ENCODE measurements at regions not wholly inside any gene's neighbourhood (a gene's known extent, or its start where the extent isn't known, plus 50 kb on each side); places are given as distances from the start of the nearest gene placed in this dataset.

DNA sequence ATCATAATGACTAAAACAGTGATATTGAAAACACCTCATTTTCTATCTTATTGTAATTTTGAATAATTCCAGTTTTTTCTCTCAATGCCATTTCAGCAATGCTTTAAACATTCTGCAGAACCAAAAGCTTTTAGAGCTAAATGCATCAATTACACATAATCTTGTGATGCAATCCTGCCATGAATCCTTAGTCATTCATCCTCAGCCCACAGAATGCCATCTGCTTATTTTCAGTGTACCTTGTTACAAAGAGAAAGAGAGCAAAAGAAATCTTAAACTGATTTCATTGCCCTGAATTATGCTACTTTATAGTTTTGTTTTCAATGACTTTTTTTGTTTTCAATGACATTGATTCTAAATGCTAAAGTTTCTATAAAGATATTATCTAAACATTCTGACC is 1234.8 kb upstream of the C9orf72 start:
- H3K27me3 ChIP-seq (replicated peaks; ENCODE audit: insufficient read depth), result no peaks in the 10 kb centered on the region
- H3K27ac ChIP-seq, result no peak overlapping the region
- H3K9me3 ChIP-seq, result no peaks in the 10 kb centered on the region
- no peak overlapping the region for H3K4me3 ChIP-seq
- H3K4me1 ChIP-seq (replicated peaks), result no peaks in the 10 kb centered on the region
- DNase-seq (ENCODE audit: low spot score), result no peak
- intact Hi-C loops (cut with DNase I), result no loop called here
- no peak for TF ChIP-seq CTCF (IDR thresholded peaks at IDR 0.05)
- no peak for TF ChIP-seq POLR2AphosphoS5 (IDR thresholded peaks at IDR 0.05)
- no peak for TF ChIP-seq POLR2A (IDR thresholded peaks at IDR 0.05)
- no peaks in the 10 kb centered on the region for H3K36me3 ChIP-seq

DNA sequence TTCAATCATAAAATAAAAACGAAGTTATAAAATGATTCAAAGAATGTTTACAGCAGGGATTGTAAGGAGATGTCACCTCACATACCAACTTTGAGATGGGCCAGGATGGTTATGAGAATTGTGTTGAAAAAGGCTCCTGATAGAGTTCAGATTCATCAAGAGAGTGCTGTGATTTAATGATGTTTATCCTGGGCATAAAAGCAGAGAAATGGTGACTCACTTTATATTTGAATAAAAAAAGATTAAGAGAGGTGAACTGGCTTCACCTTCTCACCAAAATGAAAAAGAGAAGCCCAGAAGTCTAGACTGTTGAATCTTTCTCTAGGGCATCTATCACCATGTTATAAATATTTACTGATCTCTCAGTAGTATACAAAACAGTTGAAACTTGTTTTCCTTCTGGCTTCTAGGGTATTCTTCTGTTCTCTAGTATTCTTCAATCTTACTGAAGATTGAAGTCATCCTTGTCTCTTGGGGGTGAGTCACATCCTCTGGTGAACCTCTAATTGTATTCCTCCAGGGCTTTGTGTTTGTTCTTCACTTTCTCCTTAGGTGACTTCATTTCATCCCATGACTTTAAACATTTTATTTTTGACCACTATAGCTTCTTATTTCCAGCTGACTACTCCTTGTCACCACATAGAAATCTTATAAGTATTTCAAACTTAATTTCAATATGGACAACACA is 1237.3 kb upstream of the C9orf72 start:
- Histone ChIP-seq H3K27me3 (replicated peaks; ENCODE audit: insufficient read depth) (no peaks in the 10 kb centered on the region), H3K9me3 (no peaks in the 10 kb centered on the region), H3K27ac (no peak overlapping the region), H3K4me3 (no peak overlapping the region), H3K36me3 (no peaks in the 10 kb centered on the region), H3K4me1 (replicated peaks) (no peaks in the 10 kb centered on the region)
- no peak for DNase-seq (ENCODE audit: low spot score)
- intact Hi-C loops (cut with DNase I), result no loop called here
- TF ChIP-seq POLR2A (IDR thresholded peaks at IDR 0.05) (no peak), CTCF (IDR thresholded peaks at IDR 0.05) (no peak), POLR2AphosphoS5 (IDR thresholded peaks at IDR 0.05) (no peak)
- 27% methylated on average over 1 of the region's 1 CpG for WGBS

DNA sequence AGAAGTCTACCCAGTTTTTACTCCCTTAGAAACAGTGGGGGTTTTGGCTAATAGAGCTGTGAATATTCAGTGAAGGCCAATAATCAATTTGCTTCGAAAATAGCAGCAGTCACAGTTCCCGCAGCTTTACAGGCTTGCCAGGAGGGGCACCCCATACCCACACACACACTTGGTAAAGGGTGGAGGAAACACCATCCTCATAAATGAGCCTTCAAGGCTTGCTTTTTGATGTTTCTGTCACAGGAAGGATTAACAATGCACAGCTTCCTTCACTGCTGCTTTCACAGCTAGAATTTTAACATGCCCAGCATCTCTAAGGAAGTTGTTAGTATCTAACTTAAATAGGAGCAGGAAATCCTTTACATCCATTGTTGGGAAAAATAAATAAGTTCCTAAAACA is 1247.5 kb upstream of the C9orf72 start:
- Histone ChIP-seq H3K4me3 (no peak overlapping the region), H3K4me1 (replicated peaks) (no peaks in the 10 kb centered on the region), H3K27me3 (replicated peaks; ENCODE audit: insufficient read depth) (no peaks in the 10 kb centered on the region), H3K36me3 (no peaks in the 10 kb centered on the region), H3K9me3 (no peaks in the 10 kb centered on the region), H3K27ac (no peak overlapping the region)
- DNase-seq (ENCODE audit: low spot score), result no peak
- intact Hi-C loops (cut with DNase I), result no loop called here
- TF ChIP-seq POLR2AphosphoS5 (IDR thresholded peaks at IDR 0.05), result no peak
- no peak for TF ChIP-seq CTCF (IDR thresholded peaks at IDR 0.05)
- no peak for TF ChIP-seq POLR2A (IDR thresholded peaks at IDR 0.05)
- WGBS, result 41% methylated on average over 2 of the region's 2 CpGs

- no peaks in the 10 kb centered on the region for H3K4me1 ChIP-seq (replicated peaks)
- no peak overlapping the region for H3K4me3 ChIP-seq
- H3K27me3 ChIP-seq (replicated peaks; ENCODE audit: insufficient read depth), result no peaks in the 10 kb centered on the region
- intact Hi-C loops (cut with DNase I), result no loop called here
- DNase-seq (ENCODE audit: low spot score), result no peak
- no peaks in the 10 kb centered on the region for H3K36me3 ChIP-seq
- no peak for TF ChIP-seq CTCF (IDR thresholded peaks at IDR 0.05)
- WGBS, result 68% methylated on average over 2 of the region's 2 CpGs
- H3K27ac ChIP-seq, result no peak overlapping the region
- H3K9me3 ChIP-seq, result no peaks in the 10 kb centered on the region
These were observed 1248.0 kb upstream of the C9orf72 start for GRCh38 chr9:28821240-28821639.

- Histone ChIP-seq H3K27me3 (replicated peaks; ENCODE audit: insufficient read depth) (no peaks in the 10 kb centered on the region), H3K27ac (no peak overlapping the region), H3K4me3 (no peak overlapping the region), H3K4me1 (replicated peaks) (no peaks in the 10 kb centered on the region), H3K36me3 (no peaks in the 10 kb centered on the region), H3K9me3 (no peaks in the 10 kb centered on the region)
- DNase-seq (ENCODE audit: low spot score), result no peak
- intact Hi-C loops (cut with DNase I), result no loop called here
- TF ChIP-seq CTCF (IDR thresholded peaks at IDR 0.05) (no peak), POLR2A (IDR thresholded peaks at IDR 0.05) (no peak), POLR2AphosphoS5 (IDR thresholded peaks at IDR 0.05) (no peak)
- whole genome bisulfite sequencing, result 66% methylated on average over 1 of the region's 1 CpG
These were observed 1251.2 kb upstream of the C9orf72 start for GRCh38 chr9:28824432-28824963.

Measured in prostate gland (tissue), 2 donors.